IPS DF 19.7 (cell line): ENCODE measurements at regions not wholly inside any gene's neighbourhood (a gene's known extent, or its start where the extent isn't known, plus 50 kb on each side); places are given as distances from the start of the nearest gene placed in this dataset.
"Not testable (repeated sequence)": the region's sequence is repeated elsewhere in the genome, so short reads cannot be mapped to it uniquely, and the experiment has no call there.

Source experiments
- DNase-seq: peaks from one replicate; pipeline ENCODE4 v3.0.0-alpha.2; 2013; ENCODE audit warnings: low read depth, low spot score

- no peak for DNase-seq
Observed at GRCh38 chr4:159410076-159410777, 307.3 kb downstream of the RAPGEF2 start.

- no peak for DNase-seq
Observed at GRCh38 chr4:159410891-159411290, 308.0 kb downstream of the RAPGEF2 start.

DNA sequence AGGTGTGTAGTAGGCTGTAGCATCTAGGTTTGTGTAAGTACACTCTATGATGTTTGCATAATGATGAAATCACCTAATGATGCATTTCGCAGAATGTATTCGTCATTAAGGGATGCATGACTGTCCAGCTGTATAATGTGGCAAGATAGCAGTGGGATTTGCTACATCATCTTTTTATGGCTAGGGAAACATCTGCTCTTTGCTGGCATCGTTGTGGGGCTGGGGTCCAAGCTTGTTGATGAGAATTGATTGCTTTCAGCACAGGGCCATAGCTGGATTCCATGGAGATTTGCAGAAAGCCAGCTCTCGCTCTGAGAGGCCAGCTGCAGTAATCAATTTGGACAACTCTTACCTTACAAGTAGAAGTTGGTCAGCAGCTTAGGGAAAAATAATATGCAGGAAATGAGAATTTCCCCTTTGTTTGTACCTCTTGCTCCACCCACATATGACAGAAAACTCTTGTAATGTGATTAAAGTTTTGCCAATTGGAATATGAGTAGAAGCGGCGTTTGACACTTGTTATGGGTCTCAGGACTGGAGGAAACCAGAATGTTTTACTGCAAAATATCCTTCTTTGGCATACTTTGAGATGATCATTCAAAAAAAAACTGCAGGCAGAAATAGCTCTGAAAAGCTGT lies 310.5 kb downstream of the RAPGEF2 start:
- DNase-seq = no peak

DNA sequence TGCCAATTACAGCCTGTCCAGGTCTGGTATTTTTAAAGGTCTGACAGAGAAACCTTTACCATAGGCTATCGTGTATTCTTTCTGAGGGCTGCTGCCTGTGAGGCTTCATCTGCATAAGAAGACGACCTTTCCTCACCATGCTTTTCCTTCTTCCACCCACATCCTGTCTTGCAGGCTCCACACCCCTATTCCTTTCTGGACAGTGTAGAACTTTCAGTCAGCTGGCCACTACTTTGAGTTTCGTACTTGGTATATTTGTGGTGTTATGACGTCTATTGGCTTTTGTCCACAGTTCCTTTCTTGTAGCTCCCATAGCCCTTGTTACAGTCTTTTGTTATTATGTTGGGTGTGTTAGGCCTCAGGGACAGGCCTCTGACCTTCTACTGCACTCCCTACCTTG lies 311.4 kb downstream of the RAPGEF2 start:
- no peak for DNase-seq

- DNase-seq = no peak
Observed at GRCh38 chr4:159416073-159416472, 313.2 kb downstream of the RAPGEF2 start.

DNA sequence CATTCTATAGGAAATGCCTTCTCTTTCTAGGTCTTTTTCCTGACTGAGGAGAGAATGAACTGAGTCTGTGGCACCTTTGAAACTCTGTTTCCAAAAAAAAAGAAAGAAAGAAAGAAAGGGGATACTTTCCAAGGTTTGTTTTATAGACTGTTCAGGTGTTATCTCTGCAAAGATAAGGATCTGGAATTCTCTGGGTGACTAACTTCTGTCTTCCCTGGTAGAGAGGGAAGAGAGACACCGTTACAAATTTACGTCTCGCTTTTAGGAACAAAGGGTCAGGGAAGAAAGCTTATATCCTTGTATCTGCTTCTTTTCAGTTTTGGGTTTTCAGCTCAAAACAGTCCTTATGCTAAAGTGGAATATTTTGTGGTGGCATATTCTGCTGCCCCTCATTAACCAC lies 314.1 kb downstream of the RAPGEF2 start:
- DNase-seq = no peak

DNA sequence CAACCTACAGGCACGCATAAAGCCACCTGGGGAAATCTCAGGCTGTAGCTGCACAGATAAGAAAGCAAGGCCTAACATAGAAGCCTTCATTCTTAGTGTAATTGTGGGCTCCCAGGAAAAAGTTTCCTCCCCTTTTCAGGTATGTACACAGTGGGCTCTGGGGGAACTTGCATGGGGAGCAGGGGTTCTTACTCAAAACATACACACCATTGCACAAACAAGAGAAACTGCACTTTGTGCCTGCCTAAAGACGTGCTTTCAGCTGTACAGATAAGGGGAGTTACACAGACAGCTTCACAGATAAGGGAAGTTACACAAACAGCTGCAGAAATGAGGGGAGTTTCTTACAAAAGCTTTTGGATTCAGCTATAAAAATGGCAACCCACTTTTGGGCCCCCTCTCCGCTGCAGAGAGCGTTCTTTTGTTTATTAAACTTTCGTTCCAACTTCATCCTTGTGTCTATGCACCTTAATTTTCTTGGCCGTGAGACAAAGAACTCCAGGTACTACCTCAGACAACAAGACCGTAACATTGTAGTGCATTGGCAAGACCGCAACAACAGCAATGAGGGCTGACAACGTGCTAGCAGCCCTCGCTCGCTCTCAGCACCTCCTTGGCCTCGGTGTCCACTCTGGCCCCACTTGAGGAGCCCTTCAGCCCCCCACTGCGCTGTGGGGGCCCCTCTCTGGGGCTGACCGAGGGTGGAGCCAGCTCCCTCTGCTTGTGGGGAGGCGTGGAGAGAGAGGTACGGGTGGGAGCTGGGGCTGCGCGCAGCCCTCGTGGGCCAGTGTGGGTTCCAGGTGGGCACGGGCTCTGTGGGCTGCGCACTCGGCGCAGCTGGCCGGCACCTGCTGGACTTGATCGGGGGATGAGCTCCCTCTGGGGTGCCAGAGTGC lies 317.5 kb downstream of the RAPGEF2 start:
- DNase-seq = no peak

DNA sequence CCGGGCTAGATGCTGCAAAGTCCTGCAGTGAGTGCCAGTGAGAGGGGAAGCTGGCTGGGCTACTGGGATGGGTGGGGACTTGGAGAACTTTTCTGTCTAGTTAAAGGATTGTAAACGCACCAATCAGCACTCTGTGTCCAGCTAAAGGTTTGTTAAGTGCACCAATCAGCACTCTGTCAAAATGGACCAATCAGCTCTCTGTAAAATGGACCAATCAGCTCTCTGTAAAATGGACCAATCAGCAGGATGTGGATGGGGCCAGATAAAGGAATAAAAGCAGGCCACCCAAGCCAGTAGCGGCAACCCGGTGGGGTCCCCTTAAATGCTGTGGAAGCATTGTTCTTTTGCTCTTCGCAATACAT lies 318.2 kb downstream of the RAPGEF2 start:
- not testable (repeated sequence) for DNase-seq

- no peak for DNase-seq
Observed at GRCh38 chr4:159422019-159422418, 319.1 kb downstream of the RAPGEF2 start.

DNA sequence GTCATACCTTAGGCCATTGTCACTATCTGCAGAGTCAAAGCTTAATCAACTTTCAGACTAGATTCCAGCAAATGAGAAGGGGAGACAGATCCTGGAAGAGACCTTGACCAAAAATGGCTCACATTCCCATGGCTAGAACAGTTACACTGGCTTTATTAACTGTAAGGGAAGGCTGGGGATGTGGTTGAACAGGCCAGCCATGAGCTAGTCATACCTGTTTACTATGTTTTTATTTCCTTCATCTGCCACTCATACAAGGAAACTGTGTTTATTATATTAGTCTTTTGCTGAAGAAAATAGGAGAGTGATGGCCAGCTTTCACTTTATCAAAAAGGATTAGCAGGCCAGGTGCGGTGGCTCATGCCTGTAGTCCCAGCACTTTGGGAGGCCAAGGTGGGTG lies 319.7 kb downstream of the RAPGEF2 start:
- DNase-seq = no peak

GRCh38 chr4:159425737-159426305 lies 322.9 kb downstream of the RAPGEF2 start:
- no peak for DNase-seq

DNA sequence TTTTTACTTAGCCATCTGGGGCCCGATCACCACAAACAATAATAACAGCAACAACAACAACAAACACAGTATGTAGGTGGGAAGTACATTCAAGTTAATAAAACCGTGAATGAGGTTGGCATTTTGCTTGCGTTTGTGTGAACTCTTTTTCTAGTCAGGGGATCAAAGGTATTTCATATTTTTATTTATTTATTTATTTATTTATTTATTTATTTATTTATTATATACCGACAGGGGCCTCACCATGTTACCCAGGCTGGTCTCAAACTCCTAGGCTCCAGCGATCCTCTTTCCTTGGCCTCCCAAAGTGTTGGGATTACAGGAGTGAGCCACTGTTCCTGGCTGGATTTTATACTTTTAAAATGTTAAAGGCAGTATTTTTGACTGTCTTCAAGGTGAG lies 325.4 kb downstream of the RAPGEF2 start:
- no peak for DNase-seq

DNA sequence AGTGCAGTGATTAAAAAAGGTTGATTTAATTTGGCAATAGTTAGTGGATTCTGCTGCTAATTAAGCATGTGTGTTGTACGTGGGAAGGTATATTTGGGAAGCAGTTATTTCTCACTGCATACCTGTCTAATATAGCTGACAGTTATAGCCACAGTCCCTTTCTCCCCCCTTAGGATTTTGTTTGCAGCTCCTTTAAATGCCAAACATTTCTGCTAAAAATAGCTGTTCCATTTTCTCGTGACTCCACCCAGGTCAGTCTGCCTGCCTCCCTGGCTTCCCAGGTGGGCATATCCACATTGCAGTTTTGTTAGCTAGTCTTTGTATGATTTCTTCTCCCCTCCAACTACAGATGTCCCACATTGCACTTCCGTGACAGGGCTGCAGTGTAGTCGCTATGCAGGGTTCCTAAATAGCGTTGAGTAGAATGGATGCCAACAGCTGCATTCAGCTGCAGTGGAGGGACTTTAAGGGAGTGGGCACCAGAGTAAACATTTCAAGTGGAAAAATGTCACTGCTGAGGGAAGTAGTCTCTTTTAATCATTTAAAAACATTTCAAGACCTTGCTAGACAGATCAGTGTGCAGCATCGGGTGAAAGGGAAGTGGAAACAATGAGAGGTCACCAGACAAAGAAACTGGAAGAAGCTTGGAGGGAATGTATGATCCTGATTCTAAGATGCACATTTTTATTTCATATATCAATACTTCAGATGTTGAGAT lies 326.3 kb downstream of the RAPGEF2 start:
- no peak for DNase-seq

GRCh38 chr4:159429693-159430035 lies 326.8 kb downstream of the RAPGEF2 start:
- no peak for DNase-seq

DNA sequence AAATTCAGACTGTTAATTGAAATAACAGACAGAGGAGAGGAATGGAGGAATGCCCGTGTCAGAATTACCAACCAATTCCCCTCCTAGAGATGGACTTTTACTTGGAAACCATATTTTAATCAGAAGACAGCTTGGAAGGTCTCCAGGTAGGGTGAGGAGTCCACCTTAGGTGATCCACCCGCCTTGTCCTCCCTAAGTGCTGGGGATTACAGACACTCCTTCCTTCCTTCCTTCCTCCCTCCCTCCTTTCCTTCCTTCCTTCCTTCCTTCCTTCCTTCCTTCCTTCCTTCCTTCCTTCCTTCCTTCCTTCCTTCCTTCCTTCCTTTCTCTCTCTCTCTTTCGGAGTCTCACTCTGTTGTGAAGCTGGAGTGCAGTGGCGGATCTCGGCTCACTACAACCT lies 328.0 kb downstream of the RAPGEF2 start:
- no peak for DNase-seq

DNA sequence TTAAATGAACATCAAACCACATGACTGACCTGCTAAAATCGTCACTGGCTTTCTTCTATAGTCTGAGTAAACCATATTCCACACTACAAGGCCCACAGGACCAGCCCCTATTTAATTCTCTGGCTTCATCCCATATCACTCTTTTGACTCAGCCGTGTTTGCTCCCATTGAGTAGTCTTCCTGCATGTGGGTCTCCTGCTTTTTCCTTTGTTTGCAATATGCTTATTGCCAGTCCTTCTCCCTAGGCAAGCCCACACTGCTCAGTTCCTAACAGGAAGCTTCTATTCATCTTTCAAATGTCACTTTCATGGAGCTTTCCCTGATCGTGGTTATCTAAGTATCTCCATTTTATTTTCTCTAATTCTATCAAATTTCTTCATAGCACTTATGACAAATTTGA lies 329.6 kb downstream of the RAPGEF2 start:
- DNase-seq = no peak

DNA sequence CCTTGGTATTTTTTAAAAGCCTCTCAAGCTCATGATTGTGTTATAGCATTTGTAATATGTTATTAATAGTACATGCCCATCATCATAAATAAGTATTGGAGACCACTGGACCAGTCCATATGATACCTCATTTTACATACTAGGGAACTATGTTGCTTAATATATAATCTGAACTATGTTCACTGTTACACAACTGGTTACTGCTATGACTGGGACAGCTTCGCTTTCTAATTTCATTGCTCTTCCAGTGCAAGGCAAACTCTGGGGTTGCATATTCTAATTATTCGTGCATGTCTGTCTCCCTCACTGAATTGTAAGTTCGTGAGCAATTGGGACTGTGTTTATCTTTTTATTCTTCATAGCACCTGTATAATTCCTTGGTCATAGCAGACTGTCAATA lies 330.5 kb downstream of the RAPGEF2 start:
- no peak for DNase-seq

GRCh38 chr4:159434114-159434870 lies 331.4 kb downstream of the RAPGEF2 start:
- no peak for DNase-seq

- DNase-seq = no peak
Observed at GRCh38 chr4:159434871-159435241, 332.0 kb downstream of the RAPGEF2 start.

DNA sequence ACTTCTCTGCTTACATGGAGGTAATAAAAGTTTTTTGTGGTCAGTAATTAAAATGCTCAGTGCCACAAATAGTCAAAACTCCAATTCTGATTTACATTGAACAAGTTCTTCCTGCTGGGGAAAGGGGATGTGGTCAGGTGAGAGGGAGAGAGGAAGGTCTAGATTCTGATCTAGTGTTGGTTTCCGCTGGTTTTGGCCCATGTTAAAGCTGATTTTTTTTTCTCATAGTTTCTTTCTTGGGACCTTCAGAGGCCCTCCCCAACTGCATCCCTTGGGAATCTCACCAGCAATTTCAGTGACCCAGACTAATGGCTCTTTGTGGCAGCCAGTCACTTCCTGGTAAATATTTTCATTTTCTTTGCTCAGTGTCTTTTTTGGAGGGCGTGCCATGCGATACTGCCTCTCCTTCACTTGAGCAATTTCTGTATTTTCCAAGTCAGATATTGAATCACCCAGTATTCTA lies 332.7 kb downstream of the RAPGEF2 start:
- DNase-seq = no peak

DNA sequence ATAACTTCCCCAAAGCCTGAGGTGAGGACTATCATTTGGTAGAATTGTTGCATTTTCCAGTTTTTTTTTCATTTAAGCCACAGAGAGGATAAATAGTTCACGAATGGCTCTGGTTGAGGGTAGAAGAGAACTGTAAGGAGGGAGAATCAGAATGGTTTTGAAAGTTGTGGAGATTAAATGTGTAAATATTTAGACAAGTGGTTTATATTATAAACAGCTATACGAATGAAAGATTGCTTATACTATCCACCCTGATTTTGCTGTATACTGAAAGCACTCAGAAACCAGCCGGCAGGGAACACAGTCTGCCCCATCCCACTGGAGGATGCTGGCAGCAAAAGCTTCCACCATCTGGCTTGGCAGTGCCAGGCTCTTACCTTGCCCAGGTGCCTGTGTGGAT lies 341.1 kb downstream of the RAPGEF2 start:
- no peak for DNase-seq
